NCI-H1694 treated with DMSO at 0.1 percent for 48 hours (cell line): ENCODE measurements at regions not wholly inside any gene's neighbourhood (a gene's known extent, or its start where the extent isn't known, plus 50 kb on each side); places are given as distances from the start of the nearest gene placed in this dataset.
A peak's percentile ranks its signal among the peaks of the same experiment; 100 is the strongest.

Experiments used
- DNase-seq: peaks from one replicate; lab custom pipeline; 2025; lab: John Stamatoyannopoulos, UW

GRCh38 chr21:40901691-40902090 is 54.7 kb upstream of the DSCAM start:
- no peak for DNase-seq

- peak; percentile 21 for DNase-seq
Measured at GRCh38 chr21:40902299-40902698, 55.3 kb upstream of the DSCAM start.

GRCh38 chr21:40902993-40903392 is 56.0 kb upstream of the DSCAM start:
- no peak for DNase-seq

GRCh38 chr21:40905251-40905650 is 58.3 kb upstream of the DSCAM start:
- no peak for DNase-seq

GRCh38 chr21:40912375-40912774 is 65.4 kb upstream of the DSCAM start:
- no peak for DNase-seq

GRCh38 chr21:40915114-40915513 is 68.2 kb upstream of the DSCAM start:
- no peak for DNase-seq

- DNase-seq: no peak
Measured at GRCh38 chr21:40923407-40923806, 76.4 kb upstream of the DSCAM start.

GRCh38 chr21:40923901-40924300 is 76.9 kb upstream of the DSCAM start:
- DNase-seq: no peak

- no peak for DNase-seq
Measured at GRCh38 chr21:40924641-40925040, 77.7 kb upstream of the DSCAM start.

GRCh38 chr21:40926238-40926637 is 79.3 kb upstream of the DSCAM start:
- DNase-seq: no peak

- no peak for DNase-seq
Measured at GRCh38 chr21:40929833-40930232, 82.9 kb upstream of the DSCAM start.

GRCh38 chr21:40931197-40931596 is 84.2 kb upstream of the DSCAM start:
- DNase-seq: no peak

- no peak for DNase-seq
Measured at GRCh38 chr21:40936178-40936577, 89.2 kb upstream of the DSCAM start.

GRCh38 chr21:40936771-40937261 is 89.9 kb upstream of the DSCAM start:
- no peak for DNase-seq

GRCh38 chr21:40938078-40938477 is 91.1 kb upstream of the DSCAM start:
- no peak for DNase-seq

- DNase-seq: no peak
Measured at GRCh38 chr21:40938611-40939010, 91.7 kb upstream of the DSCAM start.

GRCh38 chr21:40947713-40948112 is 100.8 kb upstream of the DSCAM start:
- DNase-seq: no peak

GRCh38 chr21:40950970-40951369 is 104.0 kb upstream of the DSCAM start:
- DNase-seq: no peak

- no peak for DNase-seq
Measured at GRCh38 chr21:40952551-40953323, 105.8 kb upstream of the DSCAM start.

GRCh38 chr21:40964691-40965090 is 117.7 kb upstream of the DSCAM start:
- no peak for DNase-seq

GRCh38 chr21:40967771-40968170 is 120.8 kb upstream of the DSCAM start:
- no peak for DNase-seq

GRCh38 chr21:40972151-40972550 is 125.2 kb upstream of the DSCAM start:
- no peak for DNase-seq

GRCh38 chr21:40976198-40977109 is 129.5 kb upstream of the DSCAM start:
- DNase-seq: no peak
